MM.1S (cell line): ENCODE measurements at regions not wholly inside any gene's neighbourhood (a gene's known extent, or its start where the extent isn't known, plus 50 kb on each side); places are given as distances from the start of the nearest gene placed in this dataset.

Source experiments
- DNase-seq: peaks from one replicate; pipeline ENCODE4 v3.0.0-alpha.2; 2015
- H2AFZ ChIP-seq: fragments of 300-600 bp; sonication (generic); 2 replicates; pipeline ENCODE4 v1.6.0; 2016; ENCODE audit warnings: antibody characterized with exemption, low read length
- H3F3A ChIP-seq: fragments of 300-600 bp; sonication (generic); 2 replicates; pipeline ENCODE4 v1.6.1; 2016; ENCODE audit warnings: mild to moderate bottlenecking, antibody characterized with exemption, low read length, moderate library complexity, mixed read lengths; ENCODE audit not compliant: insufficient read depth
- H3K27ac ChIP-seq: fragments of 300-600 bp; sonication (generic); 2 replicates; pipeline ENCODE4 v1.5.1; 2016; ENCODE audit warnings: mild to moderate bottlenecking, low read length
- H3K27me3 ChIP-seq: fragments of 300-600 bp; sonication (generic); replicated peaks from 2 replicates; pipeline ENCODE4 v1.6.0; 2016; ENCODE audit warnings: low read length; ENCODE audit not compliant: insufficient read depth
- H3K36me3 ChIP-seq: fragments of 300-600 bp; sonication (generic); replicated peaks from 2 replicates; pipeline ENCODE4 v1.6.1; 2016; ENCODE audit warnings: mild to moderate bottlenecking, low read length, mixed read lengths; ENCODE audit not compliant: insufficient read depth
- H3K4me1 ChIP-seq: fragments of 300-600 bp; sonication (generic); 2 replicates; pipeline ENCODE4 v1.6.1; 2016; ENCODE audit warnings: low read length, mixed read lengths
- H3K4me2 ChIP-seq: fragments of 300-600 bp; sonication (generic); 2 replicates; pipeline ENCODE4 v1.6.0; 2016; ENCODE audit warnings: low read depth, low read length
- H3K4me3 ChIP-seq: fragments of 300-600 bp; sonication (generic); 2 replicates; pipeline ENCODE4 v1.5.1; 2016; ENCODE audit warnings: low read length, mixed read lengths
- H3K79me2 ChIP-seq: fragments of 300-600 bp; sonication (generic); 2 replicates; pipeline ENCODE4 v1.6.1; 2016; ENCODE audit warnings: mixed run types, low read length, mixed read lengths
- H3K9ac ChIP-seq: fragments of 300-600 bp; sonication (generic); 2 replicates; pipeline ENCODE4 v1.6.1; 2016; ENCODE audit warnings: low read length, mixed read lengths
- H3K9me2 ChIP-seq: fragments of 300-600 bp; sonication (generic); replicated peaks from 2 replicates; pipeline ENCODE4 v1.6.1; 2016; ENCODE audit warnings: mild to moderate bottlenecking, low read length, mixed read lengths; ENCODE audit not compliant: insufficient read depth
- H3K9me3 ChIP-seq: fragments of 300-600 bp; sonication (generic); replicated peaks from 2 replicates; pipeline ENCODE4 v1.6.1; 2016; ENCODE audit warnings: mild to moderate bottlenecking, low read length, mixed read lengths; ENCODE audit not compliant: insufficient read depth
- H4K20me1 ChIP-seq: fragments of 300-600 bp; sonication (generic); 2 replicates; pipeline ENCODE4 v1.6.1; 2016; ENCODE audit warnings: mild to moderate bottlenecking, low read length, moderate library complexity, mixed read lengths; ENCODE audit not compliant: insufficient read depth
- EZH2 ChIP-seq: fragments of 300-600 bp; sonication (generic); optimal IDR thresholded peaks from 2 replicates; pipeline ENCODE3; 2017; ENCODE audit warnings: low read depth, mild to moderate bottlenecking, antibody characterized with exemption, low read length, mixed read lengths
- EZH2phosphoT487 ChIP-seq: fragments of 300-600 bp; sonication (generic); IDR thresholded peaks from 2 replicates; pipeline ENCODE4 v1.6.1; 2018; ENCODE audit warnings: antibody characterized with exemption, low read length
- TF ChIP-seq, protein P1 (sequence below): fragments of 300-600 bp; sonication (generic); IDR thresholded peaks from 2 replicates; pipeline ENCODE4 v1.5.1; 2016; ENCODE audit warnings: antibody characterized with exemption, low read length, mixed read lengths

DNA sequence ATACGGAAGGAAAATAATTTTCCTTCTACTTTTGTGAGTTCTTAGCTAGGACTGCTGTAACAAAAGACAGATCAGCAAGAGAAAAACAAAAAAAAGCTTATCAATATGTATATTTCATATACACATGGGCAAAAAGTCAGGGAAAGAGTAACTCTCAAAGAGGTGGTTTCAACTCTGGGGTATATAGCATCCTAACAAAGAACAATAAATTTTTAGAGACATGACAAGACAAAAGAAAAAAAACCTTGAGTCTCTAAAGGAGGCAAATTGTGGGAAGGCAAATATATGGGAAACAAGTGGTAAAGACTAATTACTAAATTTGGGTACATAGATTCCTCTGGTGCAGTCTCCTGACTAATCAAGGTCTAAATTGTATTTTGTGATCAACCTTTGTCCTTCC, 93.2 kb downstream of the C5orf15 start:
- no peaks in the 10 kb centered on the region for H4K20me1 ChIP-seq
- no peaks in the 10 kb centered on the region for H3K9me2 ChIP-seq
- no peaks in the 10 kb centered on the region for H3K9me3 ChIP-seq
- no peak overlapping the region for H3K9ac ChIP-seq
- no peaks in the 10 kb centered on the region for H3K27me3 ChIP-seq
- no peaks in the 10 kb centered on the region for H3F3A ChIP-seq
- no peaks in the 10 kb centered on the region for H3K36me3 ChIP-seq
- no peak for DNase-seq
- no peaks in the 10 kb centered on the region for H3K79me2 ChIP-seq
- H2AFZ ChIP-seq, result no peak overlapping the region
- no peaks in the 10 kb centered on the region for H3K4me1 ChIP-seq
- no peak overlapping the region for H3K4me3 ChIP-seq
- H3K27ac ChIP-seq, result no peak overlapping the region
- TF ChIP-seq EZH2, result no peak
- TF ChIP-seq, protein P1, sequence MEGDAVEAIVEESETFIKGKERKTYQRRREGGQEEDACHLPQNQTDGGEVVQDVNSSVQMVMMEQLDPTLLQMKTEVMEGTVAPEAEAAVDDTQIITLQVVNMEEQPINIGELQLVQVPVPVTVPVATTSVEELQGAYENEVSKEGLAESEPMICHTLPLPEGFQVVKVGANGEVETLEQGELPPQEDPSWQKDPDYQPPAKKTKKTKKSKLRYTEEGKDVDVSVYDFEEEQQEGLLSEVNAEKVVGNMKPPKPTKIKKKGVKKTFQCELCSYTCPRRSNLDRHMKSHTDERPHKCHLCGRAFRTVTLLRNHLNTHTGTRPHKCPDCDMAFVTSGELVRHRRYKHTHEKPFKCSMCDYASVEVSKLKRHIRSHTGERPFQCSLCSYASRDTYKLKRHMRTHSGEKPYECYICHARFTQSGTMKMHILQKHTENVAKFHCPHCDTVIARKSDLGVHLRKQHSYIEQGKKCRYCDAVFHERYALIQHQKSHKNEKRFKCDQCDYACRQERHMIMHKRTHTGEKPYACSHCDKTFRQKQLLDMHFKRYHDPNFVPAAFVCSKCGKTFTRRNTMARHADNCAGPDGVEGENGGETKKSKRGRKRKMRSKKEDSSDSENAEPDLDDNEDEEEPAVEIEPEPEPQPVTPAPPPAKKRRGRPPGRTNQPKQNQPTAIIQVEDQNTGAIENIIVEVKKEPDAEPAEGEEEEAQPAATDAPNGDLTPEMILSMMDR, result no peak
- TF ChIP-seq EZH2phosphoT487, result no peak
- H3K4me2 ChIP-seq, result no peak overlapping the region

DNA sequence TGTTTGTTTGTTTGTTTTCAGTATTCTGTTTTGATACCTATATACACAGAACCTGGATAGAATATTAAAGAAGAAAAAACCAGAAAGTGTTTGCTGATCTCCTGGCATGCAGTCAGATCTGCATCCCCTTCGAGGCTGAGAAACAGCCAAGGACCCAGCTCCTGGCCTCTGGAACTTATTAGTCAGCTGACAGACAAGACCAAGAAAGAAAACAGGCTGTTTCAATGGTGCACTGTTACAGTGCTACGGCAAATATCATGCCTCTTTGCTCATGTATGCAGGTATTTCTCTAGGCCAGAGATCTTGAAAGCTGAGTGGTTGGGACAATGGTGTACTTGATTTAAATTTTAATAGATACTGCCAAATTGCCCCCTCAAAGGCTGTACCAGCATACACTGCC, 95.0 kb downstream of the C5orf15 start:
- no peaks in the 10 kb centered on the region for H3F3A ChIP-seq
- no peaks in the 10 kb centered on the region for H3K27me3 ChIP-seq
- no peak for DNase-seq
- H3K9me3 ChIP-seq, result no peaks in the 10 kb centered on the region
- no peaks in the 10 kb centered on the region for H3K9me2 ChIP-seq
- no peaks in the 10 kb centered on the region for H3K79me2 ChIP-seq
- H3K4me2 ChIP-seq, result no peak overlapping the region
- H2AFZ ChIP-seq, result no peak overlapping the region
- no peak overlapping the region for H3K27ac ChIP-seq
- no peak overlapping the region for H3K4me3 ChIP-seq
- H3K4me1 ChIP-seq, result no peaks in the 10 kb centered on the region
- H3K36me3 ChIP-seq, result no peaks in the 10 kb centered on the region
- no peak overlapping the region for H3K9ac ChIP-seq
- TF ChIP-seq EZH2, result no peak
- TF ChIP-seq, protein P1, result no peak
- no peak for TF ChIP-seq EZH2phosphoT487
- H4K20me1 ChIP-seq, result no peaks in the 10 kb centered on the region

DNA sequence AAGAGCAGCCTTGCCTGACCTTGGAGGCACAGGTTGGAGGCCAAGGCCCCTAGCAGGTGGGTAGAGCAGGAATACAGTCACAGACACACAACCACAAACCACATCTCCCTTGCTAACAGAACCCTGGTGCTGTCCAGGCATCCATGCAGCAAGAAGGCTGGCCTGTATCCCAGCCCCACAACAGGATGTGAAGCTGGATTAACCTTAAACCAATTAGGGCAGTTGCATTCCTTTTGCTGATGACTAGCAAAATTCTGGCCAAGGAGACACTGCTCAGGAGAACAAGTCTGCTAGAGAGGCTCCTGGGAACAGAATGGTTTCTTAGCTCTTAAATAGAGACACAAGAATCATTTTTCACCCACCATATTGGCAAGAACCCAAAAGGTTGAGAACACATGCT, 97.8 kb downstream of the C5orf15 start:
- Histone ChIP-seq H3F3A (no peaks in the 10 kb centered on the region), H3K27ac (no peak overlapping the region), H3K4me2 (no peak overlapping the region), H4K20me1 (no peaks in the 10 kb centered on the region), H3K36me3 (no peaks in the 10 kb centered on the region), H3K27me3 (no peaks in the 10 kb centered on the region), H3K9me3 (no peaks in the 10 kb centered on the region), H3K9me2 (no peaks in the 10 kb centered on the region), H3K4me3 (no peak overlapping the region), H3K79me2 (no peaks in the 10 kb centered on the region), H2AFZ (no peak overlapping the region), H3K9ac (no peak overlapping the region), H3K4me1 (no peaks in the 10 kb centered on the region)
- TF ChIP-seq, protein P1, result no peak
- TF ChIP-seq EZH2, result no peak
- TF ChIP-seq EZH2phosphoT487, result no peak
- DNase-seq, result no peak
